IMR-90 (cell line): ENCODE measurements at regions not wholly inside any gene's neighbourhood (a gene's known extent, or its start where the extent isn't known, plus 50 kb on each side); places are given as distances from the start of the nearest gene placed in this dataset.

Experiments used
- ATAC-seq: fragments of 200-7000 bp; cut with Tn5 transposase; 2 replicates; pipeline ENCODE4 v1.9.1; 2020; ENCODE audit warnings: low read depth, mild to moderate bottlenecking, moderate library complexity
- BruUV-seq: library from RNA; stranded (reverse); fragments of 400-500 nt; replicated peaks from 2 replicates; lab custom pipeline; 2021; lab: Mats Ljungman, UMichigan
- CTCF ChIA-PET: fragments of 300-600 bp; formaldehyde crosslinking; extraction: SDS; loops from one replicate; lab custom pipeline; 2021; ENCODE audit warnings: antibody characterized with exemption; lab: Yijun Ruan, JAX
- POLR2A ChIA-PET: fragments of 300-600 bp; sonication (Branson Sonifier 250); formaldehyde crosslinking; loops from one replicate; lab custom pipeline; 2022; ENCODE audit warnings: antibody characterized with exemption; ENCODE audit not compliant: unreplicated experiment; lab: Charles Lee
- DNase-seq: peaks from one replicate; pipeline ENCODE4 v3.0.0; 2013
- H2AFZ ChIP-seq: replicated peaks from 2 replicates; pipeline ENCODE3; 2013; ENCODE audit warnings: low read length, mild to moderate bottlenecking; ENCODE audit not compliant: poor library complexity
- H2AK5ac ChIP-seq: 2 replicates; pipeline ENCODE4 v1.6.1; 2013; ENCODE audit warnings: low read depth, low read length, inconsistent platforms
- H2AK9ac ChIP-seq: replicated peaks from 2 replicates; pipeline ENCODE3; 2013; ENCODE audit warnings: mild to moderate bottlenecking, low read depth, low read length, moderate library complexity; ENCODE audit not compliant: poor library complexity
- H2BK120ac ChIP-seq: 2 replicates; pipeline ENCODE4 v1.6.1; 2013; ENCODE audit warnings: low read depth, low read length, inconsistent platforms
- H2BK15ac ChIP-seq: 3 replicates; pipeline ENCODE4 v1.6.1; 2013; ENCODE audit warnings: low read depth, low read length, inconsistent platforms
- H2BK20ac ChIP-seq: 2 replicates; pipeline ENCODE4 v1.6.1; 2013; ENCODE audit warnings: low read depth, mild to moderate bottlenecking, inconsistent platforms, low read length, moderate library complexity
- H2BK5ac ChIP-seq: 2 replicates; pipeline ENCODE4 v1.6.1; 2013; ENCODE audit warnings: mild to moderate bottlenecking, low read depth, low read length, inconsistent platforms; ENCODE audit not compliant: poor library complexity, severe bottlenecking
- H3K14ac ChIP-seq: replicated peaks from 2 replicates; pipeline ENCODE4 v1.6.1; 2013; ENCODE audit warnings: low read depth, low read length, inconsistent platforms
- H3K18ac ChIP-seq: 2 replicates; pipeline ENCODE4 v1.6.1; 2013; ENCODE audit warnings: low read depth, low read length, control low read depth
- H3K23ac ChIP-seq: 2 replicates; pipeline ENCODE4 v1.6.1; 2013; ENCODE audit warnings: low read depth, low read length, inconsistent platforms
- H3K27ac ChIP-seq: 2 replicates; pipeline ENCODE4 v1.5.1; 2013; ENCODE audit warnings: mild to moderate bottlenecking, control low read depth, low read length; ENCODE audit not compliant: insufficient read depth
- H3K27me3 ChIP-seq: 2 replicates; pipeline ENCODE4 v1.6.1; 2013; ENCODE audit warnings: low read length; ENCODE audit not compliant: control insufficient read depth, insufficient read depth
- H3K36me3 ChIP-seq: 2 replicates; pipeline ENCODE4 v1.6.1; 2013; ENCODE audit warnings: low read length, mixed read lengths; ENCODE audit not compliant: control insufficient read depth, insufficient read depth
- H3K4ac ChIP-seq: 2 replicates; pipeline ENCODE4 v1.6.1; 2013; ENCODE audit warnings: low read depth, low read length, inconsistent platforms
- H3K4me1 ChIP-seq: 2 replicates; pipeline ENCODE4 v1.6.1; 2013; ENCODE audit warnings: low read length, mixed read lengths; ENCODE audit not compliant: control insufficient read depth, insufficient read depth
- H3K4me2 ChIP-seq: 2 replicates; pipeline ENCODE4 v1.6.1; 2013; ENCODE audit warnings: low read depth, mild to moderate bottlenecking, control low read depth, low read length, moderate library complexity
- H3K4me3 ChIP-seq: 2 replicates; pipeline ENCODE4 v1.5.1; 2013; ENCODE audit warnings: low read depth, mild to moderate bottlenecking, control low read depth, low read length, moderate library complexity; ENCODE audit not compliant: insufficient read depth
- H3K56ac ChIP-seq: 2 replicates; pipeline ENCODE4 v1.6.1; 2013; ENCODE audit warnings: low read length, inconsistent platforms; ENCODE audit not compliant: insufficient read depth; ENCODE audit errors: extremely low read depth
- H3K79me1 ChIP-seq, 2 experiments: 2 replicates each; pipeline ENCODE4 v1.6.1; 2013; ENCODE audit warnings: low read length in 2 of 2, inconsistent platforms in 1 of 2, low read depth in 1 of 2
- H3K9ac ChIP-seq: 2 replicates; pipeline ENCODE4 v1.6.1; 2013; ENCODE audit warnings: low read depth, low read length, control low read depth
- H3K9me1 ChIP-seq: 2 replicates; pipeline ENCODE4 v1.6.1; 2013; ENCODE audit warnings: low read length, inconsistent platforms; ENCODE audit not compliant: insufficient read depth
- H3K9me3 ChIP-seq: 2 replicates; pipeline ENCODE4 v1.6.1; 2013; ENCODE audit warnings: low read length; ENCODE audit not compliant: control insufficient read depth, insufficient read depth
- H4K20me1 ChIP-seq: 2 replicates; pipeline ENCODE4 v1.6.1; 2013; ENCODE audit warnings: low read length, inconsistent platforms; ENCODE audit not compliant: insufficient read depth
- H4K5ac ChIP-seq: 2 replicates; pipeline ENCODE4 v1.6.1; 2013; ENCODE audit warnings: mild to moderate bottlenecking, low read depth, low read length, control low read depth
- H4K8ac ChIP-seq, 2 experiments: 2 replicates each; pipeline ENCODE4 v1.6.1; 2013; ENCODE audit warnings: low read depth in 2 of 2, low read length in 2 of 2, control low read depth in 1 of 2, inconsistent platforms in 1 of 2
- H4K91ac ChIP-seq: 2 replicates; pipeline ENCODE4 v1.6.1; 2013; ENCODE audit warnings: low read depth, low read length, inconsistent platforms; ENCODE audit not compliant: insufficient read depth
- BHLHE40 ChIP-seq: fragments of 150-350 bp; IDR thresholded peaks from 2 replicates; pipeline ENCODE4 v1.6.1; 2016; ENCODE audit warnings: mild to moderate bottlenecking, low read depth, low read length
- CEBPB ChIP-seq: IDR thresholded peaks from 2 replicates; pipeline ENCODE4 v1.6.1; 2012; ENCODE audit warnings: low read depth, low read length, improper control_type of control experiment
- MAZ ChIP-seq: IDR thresholded peaks from 2 replicates; pipeline ENCODE4 v1.6.1; 2012; ENCODE audit warnings: low read depth, mild to moderate bottlenecking, low read length, improper control_type of control experiment, moderate library complexity, borderline replicate concordance
- MXI1 ChIP-seq: IDR thresholded peaks from 2 replicates; pipeline ENCODE4 v1.6.1; 2012; ENCODE audit warnings: low read depth, mild to moderate bottlenecking, low read length, moderate library complexity, borderline replicate concordance
- POLR2A ChIP-seq: IDR thresholded peaks from 2 replicates; pipeline ENCODE4 v1.6.1; 2012; ENCODE audit warnings: mild to moderate bottlenecking, low read depth, low read length
- RCOR1 ChIP-seq: IDR thresholded peaks from 2 replicates; pipeline ENCODE4 v1.6.1; 2012; ENCODE audit warnings: mild to moderate bottlenecking, low read length, improper control_type of control experiment; ENCODE audit not compliant: insufficient replicate concordance
- RFX5 ChIP-seq: IDR thresholded peaks from 2 replicates; pipeline ENCODE4 v1.8.0; 2012; ENCODE audit warnings: low read depth, mild to moderate bottlenecking, low read length, moderate library complexity
- SMC3 ChIP-seq: fragments of 150-350 bp; IDR thresholded peaks from 2 replicates; pipeline ENCODE4 v1.6.1; 2016; ENCODE audit warnings: low read depth, mild to moderate bottlenecking, antibody characterized with exemption, low read length, moderate library complexity
- WGBS, 2 experiments: methylation state at CpG; one replicate each; pipeline versions ENCODE4 v1.1.5 to v1.1.7; 2013; ENCODE audit warnings: missing lambda C conversion rate in 2 of 2; ENCODE audit not compliant: insufficient read length in 1 of 2; ENCODE audit errors: extremely low coverage in 2 of 2; 5-methylcytosine and 5-hydroxymethylcytosine counted together
- dilution Hi-C: fragments of 300-500 bp; cut with HindIII; formaldehyde crosslinking; loops from one replicate; pipeline ENCODE4 v1.14.3; 2018; ENCODE audit warnings: low sequenced_read_pairs; ENCODE audit not compliant: unreplicated experiment
- in situ Hi-C: fragments of 300-500 bp; cut with MboI; formaldehyde crosslinking; loops from 3 replicates; pipeline ENCODE4 v1.14.3; 2019; ENCODE audit warnings: low sequenced_read_pairs, inconsistent platforms, mixed read lengths
- intact Hi-C: fragments of 100-400 bp; cut with micrococcal nuclease; formaldehyde crosslinking; loops from 2 replicates; pipeline ENCODE4 v1.10.0; 2022
- TF ChIP-seq, protein P1 (sequence below): fragments of 150-350 bp; IDR thresholded peaks from 2 replicates; pipeline ENCODE4 v1.6.1; 2017; ENCODE audit warnings: mild to moderate bottlenecking, antibody characterized with exemption, low read length, low read depth
- TF ChIP-seq, protein P2 (sequence below): conservative IDR thresholded peaks from 2 replicates; pipeline ENCODE4 v1.5.1; 2012; ENCODE audit warnings: mild to moderate bottlenecking, low read depth, low read length, improper control_type of control experiment
- TF ChIP-seq, protein P3 (sequence below): fragments of 150-350 bp; IDR thresholded peaks from 2 replicates; pipeline ENCODE4 v1.6.1; 2016; ENCODE audit warnings: low read depth, mild to moderate bottlenecking, low read length, moderate library complexity, borderline replicate concordance

DNA sequence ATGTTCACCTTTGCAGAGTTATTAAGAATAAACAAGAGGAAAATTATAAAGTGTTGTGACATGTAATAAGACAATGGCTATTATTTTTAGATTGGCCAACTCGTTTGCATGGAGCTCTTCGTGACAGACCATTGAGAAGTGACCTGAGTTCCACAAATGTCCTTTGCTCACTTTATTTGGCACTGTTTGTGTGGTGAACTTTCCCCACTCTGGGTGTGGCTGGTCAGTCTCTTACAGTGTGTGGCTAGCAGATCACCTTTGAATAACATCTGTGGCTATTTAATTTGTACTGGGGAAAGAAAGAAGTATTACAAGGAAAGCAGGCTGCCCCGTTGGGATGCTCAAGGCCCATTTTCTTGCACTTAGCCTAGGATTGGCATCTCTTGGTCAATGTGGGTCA is 274.1 kb upstream of the WWC1 start:
- Histone ChIP-seq H4K8ac (no peak overlapping the region), H3K56ac (no peak overlapping the region), H3K9ac (no peak overlapping the region), H3K4me3 (no peak overlapping the region), H3K14ac (no peak overlapping the region), H3K23ac (no peak overlapping the region), H2BK5ac (no peak overlapping the region), H3K9me3 (no peaks in the 10 kb centered on the region), H2BK20ac (no peak overlapping the region), H2AK5ac (no peak overlapping the region), H3K27me3 (peaks cover 6% of the 10 kb centered on the region), H3K4me1 (no peaks in the 10 kb centered on the region), H2AK9ac (no peak overlapping the region), H3K4me2 (no peak overlapping the region), H2BK15ac (no peak overlapping the region), H2AFZ (no peak overlapping the region), H3K79me1 (no peaks in the 10 kb centered on the region), H4K5ac (no peak overlapping the region), H3K18ac (no peak overlapping the region), H3K36me3 (no peaks in the 10 kb centered on the region), H3K9me1 (no peaks in the 10 kb centered on the region), H3K4ac (no peak overlapping the region), H4K20me1 (no peaks in the 10 kb centered on the region), H4K91ac (no peak overlapping the region), H3K27ac (no peak overlapping the region), H2BK120ac (no peak overlapping the region)
- DNase-seq (no peak), ATAC-seq (no peak)
- intact Hi-C loops = no loop called here
- WGBS, 2 experiments = 30% methylated on average over 2 of the region's 3 CpGs; no CpG with 5 or more reads in 1 of the 2 experiments
- ChIA-PET POLR2A (no interaction called here), CTCF (interaction anchor here (0.6 kb wide), 1 partner anchor 647 kb away, joined by 3 read pairs; no protein-coding TSS in a partner anchor)
- in situ Hi-C loops = no loop called here
- no peak for TF ChIP-seq BHLHE40
- TF ChIP-seq, protein P1, sequence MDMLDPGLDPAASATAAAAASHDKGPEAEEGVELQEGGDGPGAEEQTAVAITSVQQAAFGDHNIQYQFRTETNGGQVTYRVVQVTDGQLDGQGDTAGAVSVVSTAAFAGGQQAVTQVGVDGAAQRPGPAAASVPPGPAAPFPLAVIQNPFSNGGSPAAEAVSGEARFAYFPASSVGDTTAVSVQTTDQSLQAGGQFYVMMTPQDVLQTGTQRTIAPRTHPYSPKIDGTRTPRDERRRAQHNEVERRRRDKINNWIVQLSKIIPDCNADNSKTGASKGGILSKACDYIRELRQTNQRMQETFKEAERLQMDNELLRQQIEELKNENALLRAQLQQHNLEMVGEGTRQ = no peak
- TF ChIP-seq RCOR1 = no peak
- TF ChIP-seq RFX5 = no peak
- TF ChIP-seq POLR2A = no peak
- no peak for TF ChIP-seq MAZ
- TF ChIP-seq SMC3 = no peak
- TF ChIP-seq, protein P2, sequence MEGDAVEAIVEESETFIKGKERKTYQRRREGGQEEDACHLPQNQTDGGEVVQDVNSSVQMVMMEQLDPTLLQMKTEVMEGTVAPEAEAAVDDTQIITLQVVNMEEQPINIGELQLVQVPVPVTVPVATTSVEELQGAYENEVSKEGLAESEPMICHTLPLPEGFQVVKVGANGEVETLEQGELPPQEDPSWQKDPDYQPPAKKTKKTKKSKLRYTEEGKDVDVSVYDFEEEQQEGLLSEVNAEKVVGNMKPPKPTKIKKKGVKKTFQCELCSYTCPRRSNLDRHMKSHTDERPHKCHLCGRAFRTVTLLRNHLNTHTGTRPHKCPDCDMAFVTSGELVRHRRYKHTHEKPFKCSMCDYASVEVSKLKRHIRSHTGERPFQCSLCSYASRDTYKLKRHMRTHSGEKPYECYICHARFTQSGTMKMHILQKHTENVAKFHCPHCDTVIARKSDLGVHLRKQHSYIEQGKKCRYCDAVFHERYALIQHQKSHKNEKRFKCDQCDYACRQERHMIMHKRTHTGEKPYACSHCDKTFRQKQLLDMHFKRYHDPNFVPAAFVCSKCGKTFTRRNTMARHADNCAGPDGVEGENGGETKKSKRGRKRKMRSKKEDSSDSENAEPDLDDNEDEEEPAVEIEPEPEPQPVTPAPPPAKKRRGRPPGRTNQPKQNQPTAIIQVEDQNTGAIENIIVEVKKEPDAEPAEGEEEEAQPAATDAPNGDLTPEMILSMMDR = no peak
- TF ChIP-seq CEBPB = no peak
- no peak for TF ChIP-seq MXI1
- TF ChIP-seq, protein P3, sequence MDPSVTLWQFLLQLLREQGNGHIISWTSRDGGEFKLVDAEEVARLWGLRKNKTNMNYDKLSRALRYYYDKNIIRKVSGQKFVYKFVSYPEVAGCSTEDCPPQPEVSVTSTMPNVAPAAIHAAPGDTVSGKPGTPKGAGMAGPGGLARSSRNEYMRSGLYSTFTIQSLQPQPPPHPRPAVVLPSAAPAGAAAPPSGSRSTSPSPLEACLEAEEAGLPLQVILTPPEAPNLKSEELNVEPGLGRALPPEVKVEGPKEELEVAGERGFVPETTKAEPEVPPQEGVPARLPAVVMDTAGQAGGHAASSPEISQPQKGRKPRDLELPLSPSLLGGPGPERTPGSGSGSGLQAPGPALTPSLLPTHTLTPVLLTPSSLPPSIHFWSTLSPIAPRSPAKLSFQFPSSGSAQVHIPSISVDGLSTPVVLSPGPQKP = no peak
- no TSS peak for BruUV-seq
- dilution Hi-C loops = no loop called here
